ENCODE measurements at regions not wholly inside any gene's neighbourhood (a gene's known extent, or its start where the extent isn't known, plus 50 kb on each side); places are given as distances from the start of the nearest gene placed in this dataset.
"Not testable (repeated sequence)": the region's sequence is repeated elsewhere in the genome, so short reads cannot be mapped to it uniquely, and the experiment has no call there.

GRCh38 chr10:128178302-128178958, 52.2 kb upstream of the MKI67 start:
- DNase-seq (ENCODE audit: low read depth), result no peak

GRCh38 chr10:128180843-128181242, 54.6 kb upstream of the MKI67 start:
- no peak for DNase-seq (ENCODE audit: low read depth)

- no peak for DNase-seq (ENCODE audit: low read depth)
These were observed 59.4 kb upstream of the MKI67 start for GRCh38 chr10:128185627-128186026.

GRCh38 chr10:128186959-128187787, 61.0 kb upstream of the MKI67 start:
- no peak for DNase-seq (ENCODE audit: low read depth)

GRCh38 chr10:128187788-128188185, 61.6 kb upstream of the MKI67 start:
- DNase-seq (ENCODE audit: low read depth), result no peak

- no peak for DNase-seq (ENCODE audit: low read depth)
These were observed 63.0 kb upstream of the MKI67 start for GRCh38 chr10:128189176-128189575.

GRCh38 chr10:128191847-128192246, 65.6 kb upstream of the MKI67 start:
- DNase-seq (ENCODE audit: low read depth), result no peak

- DNase-seq (ENCODE audit: low read depth), result not testable (repeated sequence)
These were observed 75.6 kb upstream of the MKI67 start for GRCh38 chr10:128201826-128202225.

- DNase-seq (ENCODE audit: low read depth), result no peak
These were observed 76.8 kb upstream of the MKI67 start for GRCh38 chr10:128203028-128203427.

GRCh38 chr10:128205591-128205990, 79.4 kb upstream of the MKI67 start:
- DNase-seq (ENCODE audit: low read depth), result not testable (repeated sequence)

- no peak for DNase-seq (ENCODE audit: low read depth)
These were observed 80.5 kb upstream of the MKI67 start for GRCh38 chr10:128206676-128207075.

GRCh38 chr10:128209862-128210214, 83.6 kb upstream of the MKI67 start:
- DNase-seq (ENCODE audit: low read depth), result no peak

- DNase-seq (ENCODE audit: low read depth), result no peak
These were observed 84.2 kb upstream of the MKI67 start for GRCh38 chr10:128210215-128211063.

GRCh38 chr10:128211064-128211504, 84.9 kb upstream of the MKI67 start:
- DNase-seq (ENCODE audit: low read depth), result no peak

- DNase-seq (ENCODE audit: low read depth), result no peak
These were observed 85.9 kb upstream of the MKI67 start for GRCh38 chr10:128211953-128212727.

- DNase-seq (ENCODE audit: low read depth), result no peak
These were observed 86.9 kb upstream of the MKI67 start for GRCh38 chr10:128213156-128213555.

GRCh38 chr10:128215733-128216132, 89.5 kb upstream of the MKI67 start:
- DNase-seq (ENCODE audit: low read depth), result no peak

- no peak for DNase-seq (ENCODE audit: low read depth)
These were observed 90.9 kb upstream of the MKI67 start for GRCh38 chr10:128217136-128217535.

- no peak for DNase-seq (ENCODE audit: low read depth)
These were observed 91.9 kb upstream of the MKI67 start for GRCh38 chr10:128218161-128218560.

- DNase-seq (ENCODE audit: low read depth), result no peak
These were observed 93.1 kb upstream of the MKI67 start for GRCh38 chr10:128219295-128219694.

GRCh38 chr10:128220021-128220420, 93.8 kb upstream of the MKI67 start:
- DNase-seq (ENCODE audit: low read depth), result no peak

GRCh38 chr10:128221117-128221516, 94.9 kb upstream of the MKI67 start:
- no peak for DNase-seq (ENCODE audit: low read depth)

Measured in HS-5 (cell line).